ENCODE measurements at regions not wholly inside any gene's neighbourhood (a gene's known extent, or its start where the extent isn't known, plus 50 kb on each side); places are given as distances from the start of the nearest gene placed in this dataset.

DNA sequence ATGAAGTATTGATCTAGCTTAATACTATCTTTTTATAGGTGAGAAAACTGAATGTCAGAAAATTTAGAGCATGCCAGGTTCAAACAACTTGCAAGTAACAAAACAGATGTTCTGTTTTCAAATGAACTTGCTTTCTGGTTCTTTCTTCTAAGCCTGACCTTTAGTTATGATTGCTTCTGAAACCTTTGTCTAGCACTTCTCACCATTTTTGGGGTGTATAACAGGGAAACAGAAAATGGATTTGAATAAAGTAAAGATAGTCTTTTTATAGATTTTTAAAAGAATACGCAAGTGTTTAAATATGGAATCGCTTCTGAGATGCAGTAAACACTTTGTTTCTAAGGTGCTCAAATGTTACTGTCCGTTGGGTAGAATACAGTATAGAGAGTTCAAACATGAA, 687.2 kb upstream of the CPEB2 start:
- Histone ChIP-seq H2AFZ (replicated peaks) (no peak overlapping the region), H3K4me3 (no peak overlapping the region), H3K9ac (no peak overlapping the region), H3F3A (ENCODE audit: low read depth) (no peaks in the 10 kb centered on the region), H3K36me3 (no peaks in the 10 kb centered on the region), H4K20me1 (ENCODE audit: low read depth) (no peaks in the 10 kb centered on the region), H3K4me2 (no peak overlapping the region), H3K4me1 (no peaks in the 10 kb centered on the region), H3K79me2 (ENCODE audit: low read depth) (no peaks in the 10 kb centered on the region), H3K27ac (no peak overlapping the region), H3K27me3 (no peaks in the 10 kb centered on the region), H3K9me3 (ENCODE audit: low read depth) (no peaks in the 10 kb centered on the region)
- no peak for DNase-seq (ENCODE audit: low spot score)
- Mint-ChIP-seq H3K36me3 (no peaks in the 10 kb centered on the region), H3K27ac (no peak overlapping the region), H3K27me3 (ENCODE audit: insufficient read depth, low read depth) (no peaks in the 10 kb centered on the region), H3K4me3 (no peak overlapping the region), H3K9me3 (no peaks in the 10 kb centered on the region), H3K4me1 (no peaks in the 10 kb centered on the region)
- TF ChIP-seq CTCF (IDR thresholded peaks at IDR 0.05) (no peak), EZH2phosphoT487 (IDR thresholded peaks at IDR 0.05) (no peak), EZH2 (IDR thresholded peaks at IDR 0.05) (no peak)

DNA sequence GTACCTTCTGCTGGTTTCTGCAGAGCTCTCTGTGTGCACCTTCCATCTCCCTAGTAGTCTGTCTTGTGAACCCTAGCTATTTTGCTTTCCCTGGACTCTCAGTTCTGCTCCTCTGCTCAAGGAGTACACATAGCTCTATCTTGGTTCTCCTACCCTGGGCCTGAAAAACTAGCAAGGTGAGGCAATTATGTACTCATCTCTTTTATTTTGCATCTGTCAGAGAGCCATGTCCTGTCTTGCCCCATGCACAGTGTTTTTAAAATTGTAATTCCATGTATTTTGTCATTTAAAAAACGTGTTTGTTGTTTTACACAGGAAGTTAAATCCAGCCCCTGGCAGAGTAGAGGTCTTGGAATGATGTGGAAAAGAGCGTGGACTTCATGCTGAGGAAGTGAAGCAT, 684.9 kb upstream of the CPEB2 start:
- no peak for TF ChIP-seq EZH2 (IDR thresholded peaks at IDR 0.05)
- no peak for TF ChIP-seq EZH2phosphoT487 (IDR thresholded peaks at IDR 0.05)
- TF ChIP-seq CTCF (IDR thresholded peaks at IDR 0.05): no peak
- Histone ChIP-seq H3K27ac (no peak overlapping the region), H3K9ac (no peak overlapping the region), H3K36me3 (no peaks in the 10 kb centered on the region), H4K20me1 (ENCODE audit: low read depth) (no peaks in the 10 kb centered on the region), H3K4me3 (no peak overlapping the region), H3K4me2 (no peak overlapping the region), H3K9me3 (ENCODE audit: low read depth) (no peaks in the 10 kb centered on the region), H3K79me2 (ENCODE audit: low read depth) (no peaks in the 10 kb centered on the region), H2AFZ (replicated peaks) (no peak overlapping the region), H3K27me3 (no peaks in the 10 kb centered on the region), H3F3A (ENCODE audit: low read depth) (no peaks in the 10 kb centered on the region), H3K4me1 (no peaks in the 10 kb centered on the region)
- H3K36me3 Mint-ChIP-seq: no peaks in the 10 kb centered on the region
- H3K9me3 Mint-ChIP-seq: no peaks in the 10 kb centered on the region
- no peak overlapping the region for H3K4me3 Mint-ChIP-seq
- no peak for DNase-seq (ENCODE audit: low spot score)
- H3K4me1 Mint-ChIP-seq: no peaks in the 10 kb centered on the region
- no peaks in the 10 kb centered on the region for H3K27me3 Mint-ChIP-seq (ENCODE audit: insufficient read depth, low read depth)
- H3K27ac Mint-ChIP-seq: no peak overlapping the region

GRCh38 chr4:14318671-14319070, 683.6 kb upstream of the CPEB2 start:
- no peaks in the 10 kb centered on the region for H3K4me1 Mint-ChIP-seq
- Histone ChIP-seq H3K27me3 (no peaks in the 10 kb centered on the region), H4K20me1 (ENCODE audit: low read depth) (no peaks in the 10 kb centered on the region), H3K36me3 (no peaks in the 10 kb centered on the region), H3K79me2 (ENCODE audit: low read depth) (no peaks in the 10 kb centered on the region), H3K27ac (no peak overlapping the region), H3K4me1 (no peaks in the 10 kb centered on the region), H3K9ac (no peak overlapping the region), H3K9me3 (ENCODE audit: low read depth) (no peaks in the 10 kb centered on the region), H3K4me2 (no peak overlapping the region), H3F3A (ENCODE audit: low read depth) (no peaks in the 10 kb centered on the region), H2AFZ (replicated peaks) (no peak overlapping the region), H3K4me3 (no peak overlapping the region)
- no peaks in the 10 kb centered on the region for H3K9me3 Mint-ChIP-seq
- H3K36me3 Mint-ChIP-seq: no peaks in the 10 kb centered on the region
- H3K4me3 Mint-ChIP-seq: no peak overlapping the region
- no peak for DNase-seq (ENCODE audit: low spot score)
- TF ChIP-seq CTCF (IDR thresholded peaks at IDR 0.05) (no peak), EZH2 (IDR thresholded peaks at IDR 0.05) (no peak), EZH2phosphoT487 (IDR thresholded peaks at IDR 0.05) (no peak)
- no peak overlapping the region for H3K27ac Mint-ChIP-seq
- H3K27me3 Mint-ChIP-seq (ENCODE audit: insufficient read depth, low read depth): no peaks in the 10 kb centered on the region

GRCh38 chr4:14321723-14322122, 680.6 kb upstream of the CPEB2 start:
- no peaks in the 10 kb centered on the region for H3K27me3 Mint-ChIP-seq (ENCODE audit: insufficient read depth, low read depth)
- no peak for DNase-seq (ENCODE audit: low spot score)
- no peaks in the 10 kb centered on the region for H3K36me3 Mint-ChIP-seq
- no peaks in the 10 kb centered on the region for H3K9me3 Mint-ChIP-seq
- TF ChIP-seq CTCF (IDR thresholded peaks at IDR 0.05) (no peak), EZH2phosphoT487 (IDR thresholded peaks at IDR 0.05) (no peak), EZH2 (IDR thresholded peaks at IDR 0.05) (no peak)
- Histone ChIP-seq H4K20me1 (ENCODE audit: low read depth) (no peaks in the 10 kb centered on the region), H3K27me3 (no peaks in the 10 kb centered on the region), H3K9me3 (ENCODE audit: low read depth) (no peaks in the 10 kb centered on the region), H3K9ac (no peak overlapping the region), H3K79me2 (ENCODE audit: low read depth) (no peaks in the 10 kb centered on the region), H3K4me2 (no peak overlapping the region), H3K4me1 (no peaks in the 10 kb centered on the region), H2AFZ (replicated peaks) (no peak overlapping the region), H3K36me3 (no peaks in the 10 kb centered on the region), H3F3A (ENCODE audit: low read depth) (no peaks in the 10 kb centered on the region), H3K4me3 (no peak overlapping the region), H3K27ac (no peak overlapping the region)
- H3K27ac Mint-ChIP-seq: no peak overlapping the region
- H3K4me3 Mint-ChIP-seq: no peak overlapping the region
- H3K4me1 Mint-ChIP-seq: no peaks in the 10 kb centered on the region
